ENCODE measurements at regions not wholly inside any gene's neighbourhood (a gene's known extent, or its start where the extent isn't known, plus 50 kb on each side); places are given as distances from the start of the nearest gene placed in this dataset.

GRCh38 chr13:102466610-102467190 is 64.9 kb upstream of the FGF14 start:
- H3K27ac Mint-ChIP-seq (ENCODE audit: unreplicated experiment), result no peak overlapping the region
- H3K27me3 Mint-ChIP-seq (ENCODE audit: unreplicated experiment), result no peaks in the 10 kb centered on the region
- CTCF ChIA-PET, result no interaction called here
- intact Hi-C loops (cut with micrococcal nuclease; ENCODE audit: unreplicated experiment), result loop anchor here (10.0 kb wide), 2 partner anchors 322 to 522 kb away; no protein-coding TSS in a partner anchor
- no TSS peak for BruUV-seq (replicated peaks)
- no peaks in the 10 kb centered on the region for H3K9me3 Mint-ChIP-seq (ENCODE audit: low read depth, unreplicated experiment)
- H3K4me1 Mint-ChIP-seq (ENCODE audit: low read depth, unreplicated experiment), result no peaks in the 10 kb centered on the region
- TF ChIP-seq, protein P1, sequence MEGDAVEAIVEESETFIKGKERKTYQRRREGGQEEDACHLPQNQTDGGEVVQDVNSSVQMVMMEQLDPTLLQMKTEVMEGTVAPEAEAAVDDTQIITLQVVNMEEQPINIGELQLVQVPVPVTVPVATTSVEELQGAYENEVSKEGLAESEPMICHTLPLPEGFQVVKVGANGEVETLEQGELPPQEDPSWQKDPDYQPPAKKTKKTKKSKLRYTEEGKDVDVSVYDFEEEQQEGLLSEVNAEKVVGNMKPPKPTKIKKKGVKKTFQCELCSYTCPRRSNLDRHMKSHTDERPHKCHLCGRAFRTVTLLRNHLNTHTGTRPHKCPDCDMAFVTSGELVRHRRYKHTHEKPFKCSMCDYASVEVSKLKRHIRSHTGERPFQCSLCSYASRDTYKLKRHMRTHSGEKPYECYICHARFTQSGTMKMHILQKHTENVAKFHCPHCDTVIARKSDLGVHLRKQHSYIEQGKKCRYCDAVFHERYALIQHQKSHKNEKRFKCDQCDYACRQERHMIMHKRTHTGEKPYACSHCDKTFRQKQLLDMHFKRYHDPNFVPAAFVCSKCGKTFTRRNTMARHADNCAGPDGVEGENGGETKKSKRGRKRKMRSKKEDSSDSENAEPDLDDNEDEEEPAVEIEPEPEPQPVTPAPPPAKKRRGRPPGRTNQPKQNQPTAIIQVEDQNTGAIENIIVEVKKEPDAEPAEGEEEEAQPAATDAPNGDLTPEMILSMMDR (IDR thresholded peaks at IDR 0.05; ENCODE audit: unreplicated experiment), result no peak
- H3K4me3 Mint-ChIP-seq (ENCODE audit: low read depth, unreplicated experiment), result no peak overlapping the region
- H3K36me3 Mint-ChIP-seq (ENCODE audit: insufficient read depth, unreplicated experiment), result no peaks in the 10 kb centered on the region
- no peak for DNase-seq

GRCh38 chr13:102462570-102462969 is 60.7 kb upstream of the FGF14 start:
- intact Hi-C loops (cut with micrococcal nuclease; ENCODE audit: unreplicated experiment), result loop anchor here (5.0 to 10.0 kb wide), 3 partner anchors 95 to 518 kb away; no protein-coding TSS in a partner anchor
- Mint-ChIP-seq H3K4me1 (ENCODE audit: low read depth, unreplicated experiment) (no peaks in the 10 kb centered on the region), H3K36me3 (ENCODE audit: insufficient read depth, unreplicated experiment) (no peaks in the 10 kb centered on the region), H3K9me3 (ENCODE audit: low read depth, unreplicated experiment) (no peaks in the 10 kb centered on the region), H3K27ac (ENCODE audit: unreplicated experiment) (no peak overlapping the region), H3K4me3 (ENCODE audit: low read depth, unreplicated experiment) (no peak overlapping the region), H3K27me3 (ENCODE audit: unreplicated experiment) (no peaks in the 10 kb centered on the region)
- CTCF ChIA-PET, result no interaction called here
- BruUV-seq (replicated peaks), result no TSS peak
- TF ChIP-seq, protein P1 (IDR thresholded peaks at IDR 0.05; ENCODE audit: unreplicated experiment), result no peak
- no peak for DNase-seq

GRCh38 chr13:102461302-102461701 is 59.5 kb upstream of the FGF14 start:
- Mint-ChIP-seq H3K27ac (ENCODE audit: unreplicated experiment) (no peak overlapping the region), H3K9me3 (ENCODE audit: low read depth, unreplicated experiment) (no peaks in the 10 kb centered on the region), H3K4me3 (ENCODE audit: low read depth, unreplicated experiment) (no peak overlapping the region), H3K36me3 (ENCODE audit: insufficient read depth, unreplicated experiment) (no peaks in the 10 kb centered on the region), H3K27me3 (ENCODE audit: unreplicated experiment) (peaks cover 2% of the 10 kb centered on the region), H3K4me1 (ENCODE audit: low read depth, unreplicated experiment) (no peaks in the 10 kb centered on the region)
- DNase-seq, result no peak
- intact Hi-C loops (cut with micrococcal nuclease; ENCODE audit: unreplicated experiment), result loop anchor here (5.0 to 10.0 kb wide), 3 partner anchors 96 to 517 kb away; no protein-coding TSS in a partner anchor
- BruUV-seq (replicated peaks), result no TSS peak
- CTCF ChIA-PET, result no interaction called here
- TF ChIP-seq, protein P1 (IDR thresholded peaks at IDR 0.05; ENCODE audit: unreplicated experiment), result no peak

DNA sequence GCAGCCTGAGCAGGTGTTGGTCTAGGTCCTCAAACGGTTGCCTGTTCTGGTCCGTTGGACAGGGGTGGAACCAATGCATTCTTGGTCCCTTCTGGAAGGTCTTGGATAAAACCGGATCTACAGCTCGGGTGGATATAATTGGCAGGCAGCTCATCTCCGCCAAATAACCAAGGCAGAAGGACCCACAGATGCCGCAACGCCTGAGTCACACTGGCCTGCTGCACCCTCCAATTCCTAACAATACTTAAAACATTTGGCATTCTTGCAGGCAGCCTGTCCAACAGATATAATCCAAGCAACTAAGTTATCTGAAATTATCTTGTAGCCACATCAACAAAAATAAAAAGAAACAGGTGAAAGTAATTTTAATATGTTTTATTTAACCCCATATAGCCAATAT is 59.0 kb upstream of the FGF14 start:
- CTCF ChIA-PET, result no interaction called here
- Mint-ChIP-seq H3K27ac (ENCODE audit: unreplicated experiment) (no peak overlapping the region), H3K36me3 (ENCODE audit: insufficient read depth, unreplicated experiment) (no peaks in the 10 kb centered on the region), H3K4me3 (ENCODE audit: low read depth, unreplicated experiment) (no peak overlapping the region), H3K4me1 (ENCODE audit: low read depth, unreplicated experiment) (no peaks in the 10 kb centered on the region), H3K27me3 (ENCODE audit: unreplicated experiment) (peaks cover 7% of the 10 kb centered on the region), H3K9me3 (ENCODE audit: low read depth, unreplicated experiment) (no peaks in the 10 kb centered on the region)
- TF ChIP-seq, protein P1 (IDR thresholded peaks at IDR 0.05; ENCODE audit: unreplicated experiment), result no peak
- no TSS peak for BruUV-seq (replicated peaks)
- no peak for DNase-seq
- intact Hi-C loops (cut with micrococcal nuclease; ENCODE audit: unreplicated experiment), result loop anchor here (5.0 to 10.0 kb wide), 3 partner anchors 96 to 516 kb away; no protein-coding TSS in a partner anchor

All from Calu3 (cell line).